Neural crest cell (in vitro differentiated cells): ENCODE measurements at regions not wholly inside any gene's neighbourhood (a gene's known extent, or its start where the extent isn't known, plus 50 kb on each side); places are given as distances from the start of the nearest gene placed in this dataset.

Experiments used
- DNase-seq: peaks from one replicate; pipeline ENCODE4 v3.0.0; 2021; ENCODE audit warnings: low read depth, mixed read lengths, low spot score
- H3K27ac Mint-ChIP-seq: one replicate; pipeline ENCODE4 v1.8.0; 2021; ENCODE audit warnings: mild to moderate bottlenecking, mixed read lengths; ENCODE audit not compliant: unreplicated experiment
- H3K27me3 Mint-ChIP-seq: 2 replicates; pipeline ENCODE4 v1.8.0; 2021; ENCODE audit warnings: low read depth, mild to moderate bottlenecking, mixed read lengths
- H3K36me3 Mint-ChIP-seq: 2 replicates; pipeline ENCODE4 v1.8.0; 2021; ENCODE audit warnings: low read depth, mild to moderate bottlenecking, mixed read lengths
- H3K4me1 Mint-ChIP-seq: 2 replicates; pipeline ENCODE4 v1.8.0; 2021; ENCODE audit warnings: mixed read lengths
- H3K4me3 Mint-ChIP-seq: one replicate; pipeline ENCODE4 v1.8.0; 2021; ENCODE audit warnings: mild to moderate bottlenecking, mixed read lengths
- H3K9me3 Mint-ChIP-seq: 2 replicates; pipeline ENCODE4 v1.8.0; 2021; ENCODE audit warnings: mixed read lengths
- CTCF ChIP-seq: fragments of 200-600 bp; sonication (generic); conservative IDR thresholded peaks from 2 replicates; pipeline ENCODE4 v1.5.0; 2021; ENCODE audit warnings: antibody characterized with exemption, mild to moderate bottlenecking

- Mint-ChIP-seq H3K4me3 (no peak overlapping the region), H3K4me1 (no peaks in the 10 kb centered on the region)
- TF ChIP-seq CTCF, result no peak
These were observed 165.5 kb upstream of the EDIL3 start for GRCh38 chr5:84550222-84550621.

GRCh38 chr5:84549054-84549453 is 164.4 kb upstream of the EDIL3 start:
- DNase-seq, result no peak
- no peaks in the 10 kb centered on the region for H3K4me1 Mint-ChIP-seq
- H3K36me3 Mint-ChIP-seq, result no peaks in the 10 kb centered on the region
- H3K27ac Mint-ChIP-seq, result no peak overlapping the region
- H3K27me3 Mint-ChIP-seq, result no peaks in the 10 kb centered on the region
- H3K4me3 Mint-ChIP-seq, result no peak overlapping the region
- no peak for TF ChIP-seq CTCF
- H3K9me3 Mint-ChIP-seq, result peaks cover 7% of the 10 kb centered on the region

More at GRCh38 chr5:84550222-84550621, 165.5 kb upstream of the EDIL3 start:
- H3K27ac Mint-ChIP-seq, result no peak overlapping the region
- no peak for DNase-seq
- H3K36me3 Mint-ChIP-seq, result no peaks in the 10 kb centered on the region
- H3K27me3 Mint-ChIP-seq, result no peaks in the 10 kb centered on the region
- peaks cover 10% of the 10 kb centered on the region for H3K9me3 Mint-ChIP-seq

- Mint-ChIP-seq H3K9me3 (peaks cover 2% of the 10 kb centered on the region), H3K36me3 (no peaks in the 10 kb centered on the region)
These were observed 162.0 kb upstream of the EDIL3 start for GRCh38 chr5:84546686-84547085.

GRCh38 chr5:84536797-84537196 is 152.1 kb upstream of the EDIL3 start:
- peaks cover 10% of the 10 kb centered on the region for H3K9me3 Mint-ChIP-seq
- H3K4me3 Mint-ChIP-seq, result no peak overlapping the region
- H3K36me3 Mint-ChIP-seq, result peaks cover 2% of the 10 kb centered on the region
- no peaks in the 10 kb centered on the region for H3K27me3 Mint-ChIP-seq
- no peak for DNase-seq
- no peaks in the 10 kb centered on the region for H3K4me1 Mint-ChIP-seq
- no peak overlapping the region for H3K27ac Mint-ChIP-seq
- TF ChIP-seq CTCF, result no peak

More at GRCh38 chr5:84546686-84547085, 162.0 kb upstream of the EDIL3 start:
- Mint-ChIP-seq H3K4me3 (no peak overlapping the region), H3K4me1 (no peaks in the 10 kb centered on the region), H3K27me3 (no peaks in the 10 kb centered on the region), H3K27ac (no peak overlapping the region)
- TF ChIP-seq CTCF, result no peak
- no peak for DNase-seq

- H3K9me3 Mint-ChIP-seq, result peaks cover 3% of the 10 kb centered on the region
- H3K36me3 Mint-ChIP-seq, result peaks cover 2% of the 10 kb centered on the region
- no peaks in the 10 kb centered on the region for H3K27me3 Mint-ChIP-seq
- no peak for DNase-seq
- no peak overlapping the region for H3K27ac Mint-ChIP-seq
- no peak overlapping the region for H3K4me3 Mint-ChIP-seq
- no peaks in the 10 kb centered on the region for H3K4me1 Mint-ChIP-seq
- TF ChIP-seq CTCF, result no peak
These were observed 150.6 kb upstream of the EDIL3 start for GRCh38 chr5:84535281-84535680.

- Mint-ChIP-seq H3K4me1 (no peaks in the 10 kb centered on the region), H3K36me3 (no peaks in the 10 kb centered on the region), H3K9me3 (no peaks in the 10 kb centered on the region), H3K27me3 (no peaks in the 10 kb centered on the region), H3K27ac (no peak overlapping the region), H3K4me3 (no peak overlapping the region)
- no peak for DNase-seq
- TF ChIP-seq CTCF, result no peak
These were observed 139.8 kb upstream of the EDIL3 start for GRCh38 chr5:84524491-84524890.
